KMS-11 (cell line): ENCODE measurements at regions not wholly inside any gene's neighbourhood (a gene's known extent, or its start where the extent isn't known, plus 50 kb on each side); places are given as distances from the start of the nearest gene placed in this dataset.

Source experiments
- H2AFZ ChIP-seq: fragments of 200-600 bp; sonication (generic); 2 replicates; pipeline ENCODE4 v1.6.1; 2016; ENCODE audit warnings: antibody characterized with exemption, mixed run types, low read depth
- H3K27ac ChIP-seq: fragments of 200-600 bp; sonication (generic); 2 replicates; pipeline ENCODE4 v1.6.1; 2016; ENCODE audit warnings: mild to moderate bottlenecking, mixed run types
- H3K27me3 ChIP-seq: fragments of 200-600 bp; sonication (generic); 2 replicates; pipeline ENCODE4 v1.6.1; 2017; ENCODE audit warnings: mild to moderate bottlenecking, low read depth, mixed run types, moderate library complexity; ENCODE audit not compliant: insufficient read depth
- H3K36me3 ChIP-seq: fragments of 200-600 bp; sonication (generic); 2 replicates; pipeline ENCODE4 v1.6.1; 2017; ENCODE audit warnings: mild to moderate bottlenecking, mixed run types; ENCODE audit not compliant: insufficient read depth
- H3K4me1 ChIP-seq: fragments of 200-600 bp; sonication (generic); 2 replicates; pipeline ENCODE4 v1.6.1; 2016; ENCODE audit warnings: mild to moderate bottlenecking, low read depth, mixed run types; ENCODE audit not compliant: poor library complexity, severe bottlenecking
- H3K4me2 ChIP-seq: fragments of 200-600 bp; sonication (generic); 2 replicates; pipeline ENCODE4 v1.7.0; 2016; ENCODE audit warnings: mild to moderate bottlenecking, mixed run types
- H3K4me3 ChIP-seq: fragments of 200-600 bp; sonication (generic); IDR thresholded peaks from 2 replicates; pipeline ENCODE4 v1.6.1; 2017; ENCODE audit warnings: low read depth, low read length, mixed read lengths; ENCODE audit not compliant: insufficient read depth
- H3K79me2 ChIP-seq: fragments of 200-600 bp; sonication (generic); 2 replicates; pipeline ENCODE4 v1.6.1; 2016; ENCODE audit warnings: low read depth, mixed run types; ENCODE audit not compliant: insufficient read depth
- H3K9ac ChIP-seq: fragments of 200-600 bp; sonication (generic); 2 replicates; pipeline ENCODE4 v1.6.1; 2016; ENCODE audit warnings: mild to moderate bottlenecking, mixed run types
- H4K20me1 ChIP-seq: fragments of 200-600 bp; sonication (generic); 2 replicates; pipeline ENCODE4 v1.6.1; 2016; ENCODE audit warnings: mild to moderate bottlenecking, mixed run types; ENCODE audit not compliant: insufficient read depth
- CTCF ChIP-seq: fragments of 200-600 bp; sonication (generic); conservative IDR thresholded peaks from 2 replicates; pipeline ENCODE4 v1.6.1; 2017; ENCODE audit warnings: low read depth, mild to moderate bottlenecking, antibody characterized with exemption, low read length, moderate library complexity, mixed read lengths

- Histone ChIP-seq H3K4me3 (no peak overlapping the region), H4K20me1 (no peaks in the 10 kb centered on the region), H3K36me3 (no peaks in the 10 kb centered on the region), H2AFZ (no peak overlapping the region), H3K27ac (no peak overlapping the region), H3K27me3 (no peaks in the 10 kb centered on the region), H3K9ac (no peak overlapping the region), H3K4me2 (no peak overlapping the region), H3K79me2 (no peaks in the 10 kb centered on the region), H3K4me1 (peaks cover 2% of the 10 kb centered on the region)
- no peak for TF ChIP-seq CTCF
These were observed 1689.2 kb upstream of the WWC1 start for GRCh38 chr5:166602271-166602670.

- Histone ChIP-seq H3K27me3 (no peaks in the 10 kb centered on the region), H3K36me3 (no peaks in the 10 kb centered on the region), H2AFZ (no peak overlapping the region), H4K20me1 (no peaks in the 10 kb centered on the region), H3K79me2 (no peaks in the 10 kb centered on the region), H3K4me2 (no peak overlapping the region), H3K4me1 (no peaks in the 10 kb centered on the region), H3K9ac (no peak overlapping the region), H3K4me3 (no peak overlapping the region), H3K27ac (no peak overlapping the region)
- no peak for TF ChIP-seq CTCF
These were observed 1673.9 kb upstream of the WWC1 start for GRCh38 chr5:166617507-166617906.

- no peak for TF ChIP-seq CTCF
- no peaks in the 10 kb centered on the region for H3K27me3 ChIP-seq
- no peaks in the 10 kb centered on the region for H4K20me1 ChIP-seq
- no peak overlapping the region for H3K4me2 ChIP-seq
- no peak overlapping the region for H2AFZ ChIP-seq
- no peak overlapping the region for H3K9ac ChIP-seq
- H3K4me3 ChIP-seq, result no peak overlapping the region
- no peak overlapping the region for H3K27ac ChIP-seq
- no peaks in the 10 kb centered on the region for H3K36me3 ChIP-seq
- H3K4me1 ChIP-seq, result no peaks in the 10 kb centered on the region
- H3K79me2 ChIP-seq, result no peaks in the 10 kb centered on the region
These were observed 1672.9 kb upstream of the WWC1 start for GRCh38 chr5:166618526-166618925.

GRCh38 chr5:166624573-166624972 lies 1666.9 kb upstream of the WWC1 start:
- Histone ChIP-seq H3K27ac (no peak overlapping the region), H3K27me3 (no peaks in the 10 kb centered on the region), H4K20me1 (no peaks in the 10 kb centered on the region), H2AFZ (no peak overlapping the region), H3K36me3 (no peaks in the 10 kb centered on the region), H3K4me3 (no peak overlapping the region), H3K9ac (no peak overlapping the region), H3K4me1 (no peaks in the 10 kb centered on the region), H3K79me2 (no peaks in the 10 kb centered on the region), H3K4me2 (no peak overlapping the region)
- no peak for TF ChIP-seq CTCF
